Glomerular visceral epithelial cell (primary cell): ENCODE measurements at regions not wholly inside any gene's neighbourhood (a gene's known extent, or its start where the extent isn't known, plus 50 kb on each side); places are given as distances from the start of the nearest gene placed in this dataset.

Source experiments
- DNase-seq: peaks from one replicate; pipeline ENCODE4 v3.0.0-alpha.2; 2016; ENCODE audit errors: extremely low spot score

DNA sequence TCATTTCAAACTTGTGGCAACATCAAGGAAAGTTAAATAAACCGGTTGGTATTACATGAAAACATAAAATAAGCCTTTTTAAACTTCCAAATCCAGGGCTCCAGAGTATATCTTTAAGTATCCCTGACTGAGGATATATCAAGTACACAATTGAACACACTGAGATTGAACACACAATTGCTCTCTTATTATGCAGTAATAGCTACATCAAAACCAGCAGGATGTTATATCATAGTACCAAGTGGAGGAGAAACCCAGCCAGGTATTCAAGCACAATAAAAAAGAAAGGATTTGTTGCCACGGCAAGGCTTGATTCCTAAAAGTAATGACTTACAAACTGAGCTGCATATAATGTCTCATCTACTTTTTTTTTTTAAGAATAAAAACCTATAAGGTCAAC is 605.8 kb downstream of the SPOCK3 start:
- DNase-seq = no peak

DNA sequence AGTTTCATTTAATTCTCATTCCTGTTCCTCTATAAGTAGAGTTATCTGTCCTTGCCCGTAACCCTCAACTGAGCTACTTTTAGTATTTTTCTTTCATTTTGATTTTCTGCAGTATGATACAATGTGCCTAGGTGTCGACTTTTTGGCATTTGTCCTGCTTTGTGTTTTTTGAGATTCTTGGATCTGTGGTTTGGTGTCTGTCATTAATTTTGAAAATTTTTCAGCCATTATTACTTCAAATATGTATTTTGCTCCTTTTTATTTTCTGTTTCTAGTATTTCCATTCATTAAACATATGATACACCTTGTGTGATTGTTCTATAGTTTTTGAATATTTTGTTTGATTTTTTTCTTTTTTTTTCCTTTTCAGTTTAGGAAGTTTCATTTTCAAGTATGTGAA is 598.9 kb downstream of the SPOCK3 start:
- no peak for DNase-seq

DNA sequence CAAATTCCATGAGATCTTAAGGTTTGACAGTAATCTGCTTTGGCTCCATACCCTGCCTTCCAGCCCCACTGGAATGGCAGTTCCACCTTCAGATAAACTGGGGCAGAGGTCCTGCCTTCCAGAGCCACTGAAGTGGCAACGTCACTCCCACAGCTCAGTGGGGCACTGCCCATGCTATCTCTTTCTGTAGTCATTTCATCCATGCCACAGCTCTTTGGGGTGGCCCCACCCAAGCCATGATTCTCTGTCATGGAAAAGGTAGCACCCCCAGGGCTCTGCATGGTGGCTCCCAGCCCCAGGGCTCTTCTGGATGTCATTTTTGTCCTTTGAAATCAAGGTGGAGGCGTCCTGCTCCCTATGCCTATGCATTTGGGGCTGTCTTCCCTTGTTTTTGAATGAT is 596.5 kb downstream of the SPOCK3 start:
- DNase-seq = no peak

DNA sequence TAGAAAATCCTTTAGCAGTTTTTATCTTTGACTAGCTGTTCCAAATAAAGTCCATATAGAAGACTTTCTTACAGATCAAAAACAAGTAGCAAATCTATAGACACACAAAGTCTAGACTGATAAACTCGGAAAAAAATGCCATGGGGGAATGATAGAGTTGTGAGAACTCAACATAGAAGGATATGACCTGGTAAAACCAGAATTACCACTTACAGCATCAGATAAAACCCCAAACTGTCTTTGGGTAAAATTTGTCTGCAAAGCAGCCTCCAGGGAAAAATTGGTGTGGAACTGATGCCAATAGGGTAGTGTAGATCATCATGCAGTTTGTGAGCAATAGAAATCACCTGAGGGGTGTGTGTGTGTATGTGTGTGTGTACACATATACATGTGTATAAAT is 579.1 kb downstream of the SPOCK3 start:
- DNase-seq = no peak

DNA sequence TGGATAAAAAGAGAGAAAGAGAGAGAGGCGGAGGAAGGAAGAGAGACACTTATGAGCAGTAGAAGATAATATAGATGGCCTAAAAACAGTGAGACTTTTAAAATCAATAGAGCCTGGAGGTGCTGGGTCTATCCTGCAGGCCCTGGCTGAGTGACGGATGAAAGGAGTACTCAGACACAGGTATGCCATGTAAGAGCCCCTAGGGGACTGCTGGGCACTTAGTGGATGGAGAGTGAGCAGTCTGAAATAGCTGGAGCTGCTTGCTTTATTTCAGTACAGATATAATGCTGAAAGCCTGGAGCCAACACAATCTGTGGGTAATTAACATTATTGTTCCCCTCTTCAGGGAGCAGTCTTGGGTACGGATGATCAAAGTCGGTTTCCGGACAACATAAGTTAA is 578.6 kb downstream of the SPOCK3 start:
- no peak for DNase-seq

DNA sequence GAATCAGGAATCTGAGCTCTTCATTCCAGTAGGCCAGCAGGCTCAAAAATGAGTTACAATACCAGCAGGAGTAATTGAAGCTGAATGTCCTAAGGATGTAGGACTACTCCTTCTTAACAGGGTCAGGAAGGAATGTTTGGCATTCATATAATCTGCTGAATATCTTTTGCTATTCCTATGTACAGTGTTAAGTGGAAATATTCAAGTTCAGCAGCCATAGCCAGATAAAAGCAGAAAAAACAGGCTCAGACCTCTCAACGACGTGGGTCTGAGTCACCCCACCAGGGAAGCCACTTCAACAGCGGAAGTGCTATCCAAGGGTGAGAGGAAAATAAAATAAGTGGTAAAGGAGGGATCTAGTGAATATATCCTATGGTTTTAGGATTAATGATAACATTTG is 577.0 kb downstream of the SPOCK3 start:
- peak; percentile 27 for DNase-seq

DNA sequence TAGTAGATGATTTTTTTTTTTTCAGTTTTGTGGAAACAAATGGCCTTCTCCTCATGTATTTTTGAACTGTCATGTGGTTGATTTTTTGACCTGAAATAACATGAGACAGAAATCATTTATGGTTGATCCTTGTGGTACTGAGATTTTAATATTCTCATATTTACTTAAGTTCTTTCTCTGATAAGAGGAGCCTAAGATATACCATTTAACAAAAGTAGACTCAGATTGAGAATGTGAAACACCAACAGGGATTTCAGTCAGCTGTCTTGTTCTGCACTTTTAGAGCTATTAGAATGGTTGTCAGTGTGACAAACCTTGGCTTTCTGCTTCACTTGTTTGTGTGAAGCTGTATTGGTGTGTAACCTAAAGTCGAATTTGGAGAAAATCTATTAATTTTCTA is 575.7 kb downstream of the SPOCK3 start:
- DNase-seq = no peak

DNA sequence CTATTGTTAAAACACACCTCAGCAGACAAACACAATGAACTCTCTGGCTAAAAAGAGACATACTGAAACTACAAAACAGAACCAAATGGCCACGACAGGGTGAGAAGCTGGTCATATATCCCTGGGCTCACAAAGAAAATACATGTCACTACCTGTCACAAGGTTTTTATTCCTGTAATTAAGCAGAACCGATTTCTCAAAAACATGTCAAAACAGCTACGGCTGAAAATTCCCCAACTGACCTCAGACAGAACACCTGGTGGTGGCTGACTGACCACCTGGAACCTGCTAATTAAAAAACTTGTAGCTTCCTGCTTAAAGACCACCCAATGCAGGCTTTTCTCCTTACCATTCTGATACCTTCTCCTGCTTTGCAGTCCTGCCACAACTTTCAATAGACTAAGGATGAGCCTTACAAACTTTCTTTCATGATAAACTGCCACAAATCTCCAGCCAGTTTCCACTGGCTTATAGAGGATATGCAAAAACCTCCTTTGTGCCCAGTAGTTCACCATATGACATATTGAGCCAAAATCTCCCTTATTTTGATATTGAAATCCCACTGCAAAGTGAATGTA is 571.9 kb downstream of the SPOCK3 start:
- no peak for DNase-seq

DNA sequence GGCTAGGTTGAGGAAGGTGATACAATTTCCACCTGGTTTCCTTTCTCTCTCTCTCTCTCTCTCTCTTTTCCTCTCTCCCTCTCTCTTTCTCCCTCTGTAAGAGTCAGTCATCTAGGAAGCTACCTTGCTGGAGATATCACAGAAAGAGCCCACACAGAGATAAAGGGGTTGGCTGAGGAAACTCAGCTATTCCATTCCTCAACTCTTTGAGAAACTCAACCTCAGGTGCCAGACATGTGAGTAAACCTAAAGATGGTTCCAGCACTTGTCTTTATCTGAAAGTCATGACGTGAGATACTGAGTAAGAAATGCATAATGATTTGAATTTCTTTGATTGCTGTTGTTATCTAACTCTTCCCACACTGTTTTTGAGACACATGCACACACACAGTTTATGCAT is 564.0 kb downstream of the SPOCK3 start:
- no peak for DNase-seq

DNA sequence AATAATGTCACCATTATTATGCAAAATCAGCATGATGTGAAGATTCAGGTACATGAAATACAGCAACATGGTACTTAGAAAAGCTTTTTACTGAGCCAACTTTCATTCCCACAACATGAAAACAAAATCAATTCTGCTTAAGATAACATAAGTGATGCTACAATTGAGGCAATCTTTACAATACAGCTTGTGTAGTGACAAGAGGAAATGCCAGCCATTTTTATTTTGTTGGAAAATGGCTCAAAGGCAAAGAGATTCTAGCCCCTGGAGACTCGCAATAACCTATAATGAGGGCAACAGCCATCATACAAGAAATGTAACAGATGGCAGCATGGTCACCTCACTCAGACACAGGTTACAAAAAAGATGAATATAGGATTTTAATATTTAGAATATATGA is 560.4 kb downstream of the SPOCK3 start:
- DNase-seq = no peak

DNA sequence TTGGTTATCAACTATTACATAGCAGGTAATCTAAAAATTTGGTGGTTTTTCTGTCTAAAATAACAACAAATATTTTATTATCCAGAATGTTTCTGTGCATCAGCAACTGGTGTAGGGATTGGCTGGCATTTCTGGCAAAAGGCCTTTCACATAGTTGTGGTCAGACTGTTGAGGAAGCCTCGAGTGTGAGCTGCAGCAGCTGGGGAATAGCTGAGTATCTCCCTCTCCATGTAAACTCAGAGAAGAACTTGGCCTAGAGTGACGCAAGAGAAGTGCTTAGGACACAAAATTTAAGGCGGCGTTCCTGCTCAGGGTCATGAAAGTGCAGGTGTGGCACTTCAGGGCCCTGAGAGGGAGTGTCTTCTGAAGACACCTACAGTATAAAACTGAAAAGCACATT is 558.9 kb downstream of the SPOCK3 start:
- DNase-seq = peak; percentile 80

DNA sequence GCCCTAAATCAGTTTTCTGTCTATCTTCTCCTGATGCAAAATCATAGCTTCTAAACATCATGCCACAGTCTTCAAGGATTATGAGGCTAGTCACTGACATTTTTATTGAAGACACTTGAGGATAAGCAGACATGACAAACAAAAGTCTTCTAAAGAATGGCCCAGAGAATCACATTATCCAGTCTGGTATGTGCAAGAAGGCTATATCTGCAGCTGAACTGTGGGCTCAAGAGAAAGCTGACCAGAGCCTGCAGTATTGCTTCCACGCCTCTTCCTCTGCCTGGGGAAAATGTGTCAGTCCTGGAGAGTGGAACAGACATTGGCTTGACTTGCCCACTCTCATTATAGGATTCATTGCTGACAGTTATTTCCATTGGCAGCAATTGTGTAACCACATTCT is 553.5 kb downstream of the SPOCK3 start:
- no peak for DNase-seq

DNA sequence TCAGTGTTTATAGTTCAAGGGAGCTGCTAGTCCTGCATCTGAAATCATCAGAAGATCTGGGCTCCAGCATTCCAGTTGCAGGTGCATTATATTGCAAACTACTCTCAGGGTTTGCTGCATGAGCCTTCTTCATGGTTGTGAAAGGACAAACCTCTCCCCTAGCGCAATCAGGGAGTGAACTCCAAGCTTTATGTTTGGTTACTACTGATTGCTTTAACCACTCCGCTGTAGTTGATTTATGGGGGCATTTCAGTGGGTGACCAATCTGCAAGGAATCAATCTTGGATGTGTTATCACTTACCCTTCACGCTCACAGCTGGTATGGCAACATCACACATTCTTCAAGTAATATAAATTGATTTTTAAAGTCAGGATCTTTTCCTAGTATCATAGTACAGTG is 552.1 kb downstream of the SPOCK3 start:
- DNase-seq = no peak
